Gastrocnemius medialis (tissue), 4 donors: ENCODE measurements at regions not wholly inside any gene's neighbourhood (a gene's known extent, or its start where the extent isn't known, plus 50 kb on each side); places are given as distances from the start of the nearest gene placed in this dataset.

Source experiments
- ATAC-seq, 2 donors: fragments of 150-250 bp; one replicate each; pipeline ENCODE4 v1.9.1; 2016
- DNase-seq, 2 donors: peaks; one replicate each; pipeline ENCODE4 v3.0.0-alpha.2; 2019
- H3K27ac ChIP-seq, 4 donors: fragments of 200-600 bp; sonication (generic); 1 replicate in 1 of 4; 2 replicates in 3 of 4; pipeline ENCODE4 v1.5.1; 2016 to 2018; ENCODE audit warnings: mild to moderate bottlenecking in 2 of 4, moderate library complexity in 1 of 4
- H3K27me3 ChIP-seq, 3 donors: fragments of 200-600 bp; sonication (generic) in 2 of 3; 1 replicate in 1 of 3; 2 replicates in 2 of 3; pipeline versions ENCODE4 v1.5.1 to v1.6.0; 2016 to 2019; ENCODE audit warnings: mild to moderate bottlenecking in 1 of 3, moderate library complexity in 1 of 3
- H3K36me3 ChIP-seq, 2 donors: fragments of 200-600 bp; sonication (generic) in 1 of 2; one replicate each; pipeline ENCODE4 v1.5.1; 2017 to 2018
- H3K4me1 ChIP-seq, 2 donors: fragments of 200-600 bp; sonication (generic) in 1 of 2; one replicate each; pipeline ENCODE4 v1.5.1; 2016 to 2017; ENCODE audit warnings: mild to moderate bottlenecking in 2 of 2
- H3K4me3 ChIP-seq, 4 donors: fragments of 200-600 bp; sonication (generic) in 3 of 4; 1 replicate in 1 of 4; 2 replicates in 3 of 4; pipeline ENCODE4 v1.5.1; 2016 to 2019; ENCODE audit warnings: mild to moderate bottlenecking in 2 of 4
- H3K9me3 ChIP-seq, 3 donors: fragments of 200-600 bp; sonication (generic) in 2 of 3; 1 replicate in 1 of 3; 2 replicates in 2 of 3; pipeline ENCODE4 v1.5.1; 2016 to 2019
- POLR2A ChIP-seq, 2 donors: fragments of 450-650 bp; IDR thresholded peaks; one replicate each; pipeline ENCODE4 v1.6.1; 2017; ENCODE audit warnings: antibody characterized with exemption in 2 of 2, mild to moderate bottlenecking in 2 of 2, moderate library complexity in 2 of 2
- in situ Hi-C, 4 donors: fragments of 200-750 bp; cut with MboI; loops; one replicate each; pipeline versions ENCODE4 v1.15.0 to v1.8.0; 2017; ENCODE audit warnings: low sequenced_read_pairs in 4 of 4
- intact Hi-C: fragments of 100-400 bp; cut with DNase I; formaldehyde crosslinking; loops from one replicate; pipeline ENCODE4 v1.15.1; 2023; ENCODE audit warnings: low total_unique reads
- TF ChIP-seq, protein P1 (sequence below), 5 experiments: fragments of 450-650 bp in 3 of 5; fragments of 200-600 bp in 2 of 5; sonication (generic) in 2 of 5; IDR thresholded peaks in 4 of 5; conservative IDR thresholded peaks in 1 of 5; 1 replicate in 4 of 5; 2 replicates in 1 of 5; pipeline ENCODE4 v1.5.1; 2016 to 2019; ENCODE audit warnings: antibody characterized with exemption in 5 of 5, mild to moderate bottlenecking in 3 of 5, moderate library complexity in 3 of 5

DNA sequence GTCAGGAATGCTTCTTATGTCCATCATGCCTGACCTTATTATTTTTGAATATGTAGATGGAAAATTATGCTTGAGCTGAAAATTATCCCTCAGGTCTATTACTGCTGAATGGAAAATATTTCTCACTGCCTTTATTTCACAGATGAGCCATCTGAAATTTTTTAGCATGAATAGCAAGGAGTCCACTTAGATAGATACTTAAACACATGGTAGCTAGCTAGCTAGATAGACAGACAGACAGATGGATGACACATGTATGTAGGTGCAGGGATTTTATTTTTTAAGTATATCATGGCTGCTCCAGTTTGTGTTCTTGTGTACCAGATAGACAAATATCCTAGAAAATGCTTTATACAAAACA is 645.0 kb downstream of the MMUT start:
- TF ChIP-seq POLR2A (IDR thresholded peaks at IDR 0.05) = no peak
- TF ChIP-seq, protein P1, sequence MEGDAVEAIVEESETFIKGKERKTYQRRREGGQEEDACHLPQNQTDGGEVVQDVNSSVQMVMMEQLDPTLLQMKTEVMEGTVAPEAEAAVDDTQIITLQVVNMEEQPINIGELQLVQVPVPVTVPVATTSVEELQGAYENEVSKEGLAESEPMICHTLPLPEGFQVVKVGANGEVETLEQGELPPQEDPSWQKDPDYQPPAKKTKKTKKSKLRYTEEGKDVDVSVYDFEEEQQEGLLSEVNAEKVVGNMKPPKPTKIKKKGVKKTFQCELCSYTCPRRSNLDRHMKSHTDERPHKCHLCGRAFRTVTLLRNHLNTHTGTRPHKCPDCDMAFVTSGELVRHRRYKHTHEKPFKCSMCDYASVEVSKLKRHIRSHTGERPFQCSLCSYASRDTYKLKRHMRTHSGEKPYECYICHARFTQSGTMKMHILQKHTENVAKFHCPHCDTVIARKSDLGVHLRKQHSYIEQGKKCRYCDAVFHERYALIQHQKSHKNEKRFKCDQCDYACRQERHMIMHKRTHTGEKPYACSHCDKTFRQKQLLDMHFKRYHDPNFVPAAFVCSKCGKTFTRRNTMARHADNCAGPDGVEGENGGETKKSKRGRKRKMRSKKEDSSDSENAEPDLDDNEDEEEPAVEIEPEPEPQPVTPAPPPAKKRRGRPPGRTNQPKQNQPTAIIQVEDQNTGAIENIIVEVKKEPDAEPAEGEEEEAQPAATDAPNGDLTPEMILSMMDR (IDR thresholded peaks at IDR 0.05 in 4 of 5, conservative IDR thresholded peaks at IDR 0.05 in 1 of 5) = no peak
- in situ Hi-C loops = no loop called here
- no peak for ATAC-seq

DNA sequence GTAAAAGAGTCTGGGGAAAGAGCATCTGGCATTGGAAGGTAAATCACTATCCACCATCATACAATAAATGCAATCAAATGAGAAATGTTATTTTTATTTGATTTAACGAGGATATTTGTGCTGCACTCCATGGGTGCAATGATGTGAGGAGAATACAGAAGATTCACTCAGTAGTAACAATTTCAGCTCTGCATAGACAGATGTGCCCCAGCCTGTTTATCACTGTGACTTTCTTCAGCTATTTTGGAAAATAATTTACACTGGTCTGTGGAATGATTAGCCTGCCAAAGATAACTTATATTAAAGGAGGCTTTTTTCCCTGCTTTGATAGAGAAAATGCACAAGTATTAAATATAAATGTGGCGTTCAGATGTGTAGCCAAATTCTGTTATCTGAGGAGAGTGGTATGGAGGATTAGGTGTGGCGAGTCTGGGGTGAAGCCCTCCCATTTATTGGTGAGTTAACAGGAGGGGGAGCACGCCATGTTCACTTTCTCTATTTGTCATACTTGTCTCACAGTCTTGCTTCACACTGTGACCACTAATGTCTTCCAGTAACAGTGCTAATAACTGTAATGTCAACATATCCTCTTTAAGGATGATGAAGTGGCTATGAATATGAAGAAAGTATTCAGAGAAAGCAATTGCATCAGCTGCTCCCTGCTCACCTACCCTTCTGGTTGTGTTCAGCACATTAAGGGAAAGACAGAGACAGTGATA is 645.6 kb downstream of the MMUT start:
- intact Hi-C loops = no loop called here
- Histone ChIP-seq H3K27ac (no peak overlapping the region), H3K4me1 (no peaks in the 10 kb centered on the region), H3K27me3 (no peaks in the 10 kb centered on the region), H3K36me3 (no peaks in the 10 kb centered on the region), H3K9me3 (no peaks in the 10 kb centered on the region), H3K4me3 (no peak overlapping the region)
- DNase-seq (no peak), ATAC-seq (no peak)
- no peak for TF ChIP-seq POLR2A (IDR thresholded peaks at IDR 0.05)
- in situ Hi-C loops = no loop called here

More for the DNA sequence above, 645.0 kb downstream of the MMUT start:
- Histone ChIP-seq H3K4me1 (no peaks in the 10 kb centered on the region), H3K36me3 (no peaks in the 10 kb centered on the region), H3K27ac (no peak overlapping the region), H3K27me3 (no peaks in the 10 kb centered on the region), H3K4me3 (no peak overlapping the region), H3K9me3 (no peaks in the 10 kb centered on the region)
- intact Hi-C loops = no loop called here
- no peak for DNase-seq

DNA sequence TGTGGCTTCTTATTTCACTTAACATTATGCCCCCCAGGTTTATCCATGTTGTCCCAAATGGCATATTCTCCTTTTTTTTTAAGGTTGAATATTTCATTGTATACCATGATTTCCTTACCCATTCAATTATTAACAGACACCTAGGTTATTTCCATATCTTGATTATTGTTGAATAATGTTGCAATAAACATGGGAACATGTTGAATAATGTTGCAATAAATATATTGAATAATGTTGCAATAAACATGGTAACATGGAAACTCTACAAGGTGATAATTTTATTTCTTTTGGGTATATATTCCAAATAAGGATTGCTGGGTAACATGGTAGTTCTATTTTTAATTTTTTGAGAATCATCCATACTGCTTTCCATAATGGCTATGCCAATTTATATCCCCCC is 648.1 kb downstream of the MMUT start:
- in situ Hi-C loops (no loop called here), intact Hi-C loops (no loop called here)
- H3K4me1 ChIP-seq = no peaks in the 10 kb centered on the region
- DNase-seq = no peak
- H3K27ac ChIP-seq = no peak overlapping the region
- H3K36me3 ChIP-seq = no peaks in the 10 kb centered on the region
- no peaks in the 10 kb centered on the region for H3K9me3 ChIP-seq
- no peak for ATAC-seq
- TF ChIP-seq, protein P1 (IDR thresholded peaks at IDR 0.05 in 4 of 5, conservative IDR thresholded peaks at IDR 0.05 in 1 of 5) = no peak
- TF ChIP-seq POLR2A (IDR thresholded peaks at IDR 0.05) = no peak
- H3K4me3 ChIP-seq = no peak overlapping the region
- no peaks in the 10 kb centered on the region for H3K27me3 ChIP-seq

DNA sequence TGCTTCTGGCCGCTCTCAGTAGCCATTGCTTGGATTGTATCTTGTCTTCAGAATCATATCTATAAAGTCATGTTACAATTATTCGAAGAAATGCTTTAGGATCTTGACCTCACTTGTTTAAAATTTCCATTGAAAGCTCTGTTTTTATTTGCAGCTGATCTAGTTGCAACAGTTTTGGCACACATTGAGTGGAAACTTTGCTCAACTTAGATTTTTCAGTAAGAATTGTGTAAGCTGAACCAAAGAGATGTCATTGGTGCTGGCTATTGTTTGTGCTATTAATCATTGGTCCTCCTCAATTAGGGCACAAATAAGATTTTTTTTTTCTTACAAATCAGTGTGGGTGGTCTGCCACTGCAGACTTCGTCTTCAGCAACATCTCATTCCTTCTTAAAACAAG is 649.2 kb downstream of the MMUT start:
- ATAC-seq (no peak), DNase-seq (no peak)
- Histone ChIP-seq H3K36me3 (no peaks in the 10 kb centered on the region), H3K27ac (no peak overlapping the region), H3K4me3 (no peak overlapping the region), H3K9me3 (no peaks in the 10 kb centered on the region), H3K4me1 (no peaks in the 10 kb centered on the region), H3K27me3 (no peaks in the 10 kb centered on the region)
- in situ Hi-C loops = no loop called here
- TF ChIP-seq POLR2A (IDR thresholded peaks at IDR 0.05) = no peak
- TF ChIP-seq, protein P1 (IDR thresholded peaks at IDR 0.05 in 4 of 5, conservative IDR thresholded peaks at IDR 0.05 in 1 of 5) = no peak
- intact Hi-C loops = no loop called here

DNA sequence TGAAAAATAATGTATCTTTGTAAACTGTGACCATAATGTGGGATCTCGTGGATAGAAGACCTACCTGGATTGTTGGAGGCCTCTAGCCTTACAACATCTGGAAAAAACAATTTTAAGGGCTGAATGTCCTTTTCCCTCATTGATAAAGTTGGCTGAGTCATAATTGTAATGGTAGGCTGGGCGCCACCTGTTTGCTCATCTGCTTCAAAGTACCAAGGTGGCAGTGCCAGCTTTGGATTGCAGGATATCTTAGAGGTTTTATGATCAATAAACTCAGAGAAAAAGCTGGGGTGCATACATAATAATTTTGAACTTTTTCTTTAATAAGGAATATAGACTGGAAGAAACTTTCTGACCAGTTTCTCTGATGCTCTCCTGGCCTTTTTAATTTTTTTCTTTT is 653.4 kb downstream of the MMUT start:
- Histone ChIP-seq H3K4me1 (no peaks in the 10 kb centered on the region), H3K27ac (no peak overlapping the region), H3K36me3 (no peaks in the 10 kb centered on the region), H3K4me3 (no peak overlapping the region), H3K27me3 (no peaks in the 10 kb centered on the region), H3K9me3 (no peaks in the 10 kb centered on the region)
- ATAC-seq (no peak), DNase-seq (no peak)
- intact Hi-C loops = no loop called here
- no peak for TF ChIP-seq POLR2A (IDR thresholded peaks at IDR 0.05)
- TF ChIP-seq, protein P1 (IDR thresholded peaks at IDR 0.05 in 4 of 5, conservative IDR thresholded peaks at IDR 0.05 in 1 of 5) = no peak
- in situ Hi-C loops = no loop called here
